ENCODE measurements at regions not wholly inside any gene's neighbourhood (a gene's known extent, or its start where the extent isn't known, plus 50 kb on each side); places are given as distances from the start of the nearest gene placed in this dataset.

DNA sequence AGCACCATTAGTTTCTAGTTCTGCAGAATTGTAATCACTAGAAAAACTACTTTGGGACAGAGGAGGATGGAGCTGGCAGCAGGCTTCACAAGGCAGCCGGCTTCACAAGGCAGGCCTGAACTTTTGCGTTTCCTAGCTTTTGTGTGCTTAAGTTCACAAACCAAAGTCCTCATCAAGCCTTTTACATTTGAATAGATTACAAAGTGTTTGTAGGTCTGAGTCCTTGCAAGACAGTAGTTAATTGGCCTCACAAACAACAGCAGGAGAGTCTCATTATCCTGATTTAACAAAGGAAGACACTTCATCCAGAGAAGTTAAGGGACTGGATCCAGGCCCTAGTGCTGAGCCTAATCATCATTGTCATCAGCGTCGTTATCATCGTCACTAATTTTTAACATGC, 147.8 kb upstream of the AUTS2 start:
- Mint-ChIP-seq H3K27me3 (peaks cover 0 to 4% of the 10 kb centered on the region in 2 donors), H3K9me3 (peaks cover 0 to 6% (median 0%) of the 10 kb centered on the region in 5 donors), H3K27ac (no peak overlapping the region), H3K36me3 (no peaks in the 10 kb centered on the region), H3K4me3 (no peak overlapping the region), H3K4me1 (no peaks in the 10 kb centered on the region)
- ChIA-PET POLR2A (no interaction called here), CTCF (no interaction called here)
- H3K36me3 ChIP-seq (ENCODE audit: insufficient read depth, low read length): no peaks in the 10 kb centered on the region
- H3K4me3 ChIP-seq (ENCODE audit: low read length): no peak overlapping the region
- H3K4me1 ChIP-seq (ENCODE audit: insufficient read depth, low read length): no peaks in the 10 kb centered on the region
- no peaks in the 10 kb centered on the region for H3K9me3 ChIP-seq (ENCODE audit: low read length)
- DNase-seq: no peak
- H3K27ac ChIP-seq (ENCODE audit: low read depth, low read length): no peak overlapping the region
- no peaks in the 10 kb centered on the region for H3K27me3 ChIP-seq (ENCODE audit: insufficient read depth, low read length, poor library complexity, severe bottlenecking)

DNA sequence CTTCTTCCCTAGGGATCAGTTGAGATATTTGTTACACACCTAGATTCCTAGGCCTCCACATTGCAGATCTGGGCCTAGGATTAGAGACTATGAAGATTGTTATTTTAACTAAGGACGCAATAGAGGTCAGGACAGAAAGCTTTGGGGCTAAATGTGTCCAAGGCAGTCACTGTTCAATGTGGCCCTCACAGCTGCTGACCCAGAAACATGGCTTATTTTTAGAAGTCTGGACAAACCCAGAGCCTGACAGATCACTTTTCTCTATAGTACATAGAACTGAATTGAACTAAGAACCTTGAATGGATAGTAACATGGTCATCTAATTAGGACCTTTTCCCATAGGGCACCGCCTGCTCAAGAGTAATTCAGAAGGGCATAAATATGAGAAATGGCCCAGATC, 146.6 kb upstream of the AUTS2 start:
- POLR2A ChIA-PET: no interaction called here
- Mint-ChIP-seq H3K27me3 (peaks cover 0 to 4% of the 10 kb centered on the region in 2 donors), H3K9me3 (peaks cover 0 to 4% (median 0%) of the 10 kb centered on the region in 5 donors)

GRCh38 chr7:69452797-69453196, 145.5 kb upstream of the AUTS2 start:
- Histone ChIP-seq H3K4me1 (ENCODE audit: insufficient read depth, low read length) (no peaks in the 10 kb centered on the region), H3K27ac (ENCODE audit: low read depth, low read length) (no peak overlapping the region), H3K9me3 (ENCODE audit: low read length) (no peaks in the 10 kb centered on the region), H3K27me3 (ENCODE audit: insufficient read depth, low read length, poor library complexity, severe bottlenecking) (no peaks in the 10 kb centered on the region), H3K36me3 (ENCODE audit: insufficient read depth, low read length) (no peaks in the 10 kb centered on the region), H3K4me3 (ENCODE audit: low read length) (no peak overlapping the region)
- no peak overlapping the region for H3K4me3 Mint-ChIP-seq
- peaks cover 0 to 4% of the 10 kb centered on the region in 2 donors for H3K27me3 Mint-ChIP-seq
- ChIA-PET CTCF (no interaction called here), POLR2A (no interaction called here)
- no peaks in the 10 kb centered on the region for H3K36me3 Mint-ChIP-seq
- no peak overlapping the region for H3K27ac Mint-ChIP-seq
- peaks cover 0 to 4% (median 0%) of the 10 kb centered on the region in 5 donors for H3K9me3 Mint-ChIP-seq
- no peaks in the 10 kb centered on the region for H3K4me1 Mint-ChIP-seq
- no peak for DNase-seq

More for the DNA sequence above, 146.6 kb upstream of the AUTS2 start:
- no peak overlapping the region for H3K4me3 Mint-ChIP-seq
- no peaks in the 10 kb centered on the region for H3K36me3 Mint-ChIP-seq
- no peak for DNase-seq
- H3K27me3 ChIP-seq (ENCODE audit: insufficient read depth, low read length, poor library complexity, severe bottlenecking): no peaks in the 10 kb centered on the region
- CTCF ChIA-PET: no interaction called here
- no peaks in the 10 kb centered on the region for H3K36me3 ChIP-seq (ENCODE audit: insufficient read depth, low read length)
- no peaks in the 10 kb centered on the region for H3K9me3 ChIP-seq (ENCODE audit: low read length)
- no peak overlapping the region for H3K4me3 ChIP-seq (ENCODE audit: low read length)
- H3K27ac Mint-ChIP-seq: no peak overlapping the region
- no peaks in the 10 kb centered on the region for H3K4me1 Mint-ChIP-seq
- no peaks in the 10 kb centered on the region for H3K4me1 ChIP-seq (ENCODE audit: insufficient read depth, low read length)
- H3K27ac ChIP-seq (ENCODE audit: low read depth, low read length): no peak overlapping the region

DNA sequence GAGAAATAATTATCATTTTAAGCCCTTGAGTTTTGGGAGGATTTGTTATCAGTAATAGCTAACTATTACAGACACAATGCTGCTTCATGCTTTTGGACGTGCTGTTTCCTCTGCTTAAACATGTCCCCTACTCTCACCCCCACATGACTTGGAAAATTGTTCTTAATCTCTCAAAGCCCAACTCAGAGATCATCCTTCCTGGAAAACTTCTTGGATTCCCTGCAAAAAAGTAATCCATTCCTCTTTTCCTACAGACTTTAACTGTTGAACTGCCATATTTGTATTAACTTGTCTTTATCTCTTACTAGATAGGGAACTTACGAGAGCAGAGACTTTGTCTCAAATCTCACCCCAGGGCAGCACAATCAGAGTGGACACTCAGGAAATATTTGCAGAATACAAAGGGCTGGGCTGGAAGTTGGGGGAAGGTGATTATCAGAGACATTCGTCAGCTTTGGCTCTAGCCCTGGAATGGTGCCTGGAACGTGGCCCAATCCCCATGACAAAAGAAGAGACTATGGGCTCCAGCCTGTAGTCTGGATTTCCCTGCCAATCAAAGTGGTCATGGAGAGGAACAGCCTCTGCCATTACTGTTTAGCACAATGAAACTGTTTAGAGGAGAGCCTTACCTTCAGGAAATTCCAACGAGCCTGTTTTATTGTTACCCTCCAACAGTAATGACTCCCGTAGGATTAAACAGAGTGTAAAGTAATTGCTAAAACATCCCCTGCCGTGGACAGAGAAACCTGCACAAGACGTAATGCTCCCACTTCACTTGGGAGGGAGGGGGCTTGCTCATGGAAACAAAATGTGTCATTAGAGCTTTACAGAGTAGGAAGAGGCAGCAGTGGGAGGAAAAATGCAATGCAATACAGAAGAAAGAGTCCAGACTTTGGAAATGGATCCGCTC, 140.4 kb upstream of the AUTS2 start:
- no peak for DNase-seq
- CTCF ChIA-PET: no interaction called here
- H3K36me3 Mint-ChIP-seq: no peaks in the 10 kb centered on the region
- peaks cover 0 to 1% (median 0%) of the 10 kb centered on the region in 5 donors for H3K9me3 Mint-ChIP-seq
- H3K27me3 Mint-ChIP-seq: peaks cover 0 to 2% of the 10 kb centered on the region in 2 donors
- Histone ChIP-seq H3K27me3 (ENCODE audit: insufficient read depth, low read length, poor library complexity, severe bottlenecking) (no peaks in the 10 kb centered on the region), H3K4me1 (ENCODE audit: insufficient read depth, low read length) (no peaks in the 10 kb centered on the region), H3K4me3 (ENCODE audit: low read length) (no peak overlapping the region), H3K9me3 (ENCODE audit: low read length) (no peaks in the 10 kb centered on the region), H3K27ac (ENCODE audit: low read depth, low read length) (no peak overlapping the region), H3K36me3 (ENCODE audit: insufficient read depth, low read length) (no peaks in the 10 kb centered on the region)
- no peak overlapping the region for H3K4me3 Mint-ChIP-seq
- H3K4me1 Mint-ChIP-seq: no peaks in the 10 kb centered on the region
- POLR2A ChIA-PET: no interaction called here
- no peak overlapping the region for H3K27ac Mint-ChIP-seq

GRCh38 chr7:69464035-69464434, 134.2 kb upstream of the AUTS2 start:
- Histone ChIP-seq H3K27me3 (ENCODE audit: insufficient read depth, low read length, poor library complexity, severe bottlenecking) (no peaks in the 10 kb centered on the region), H3K9me3 (ENCODE audit: low read length) (no peaks in the 10 kb centered on the region), H3K27ac (ENCODE audit: low read depth, low read length) (no peak overlapping the region), H3K36me3 (ENCODE audit: insufficient read depth, low read length) (no peaks in the 10 kb centered on the region), H3K4me1 (ENCODE audit: insufficient read depth, low read length) (no peaks in the 10 kb centered on the region), H3K4me3 (ENCODE audit: low read length) (no peak overlapping the region)
- DNase-seq: no peak
- no peaks in the 10 kb centered on the region for H3K36me3 Mint-ChIP-seq
- no peaks in the 10 kb centered on the region for H3K4me1 Mint-ChIP-seq
- no peak overlapping the region for H3K27ac Mint-ChIP-seq
- CTCF ChIA-PET: no interaction called here
- POLR2A ChIA-PET: no interaction called here
- H3K9me3 Mint-ChIP-seq: peaks cover 4 to 13% (median 11%) of the 10 kb centered on the region in 5 donors
- H3K4me3 Mint-ChIP-seq: no peak overlapping the region
- H3K27me3 Mint-ChIP-seq: peaks cover 0 to 4% of the 10 kb centered on the region in 2 donors

DNA sequence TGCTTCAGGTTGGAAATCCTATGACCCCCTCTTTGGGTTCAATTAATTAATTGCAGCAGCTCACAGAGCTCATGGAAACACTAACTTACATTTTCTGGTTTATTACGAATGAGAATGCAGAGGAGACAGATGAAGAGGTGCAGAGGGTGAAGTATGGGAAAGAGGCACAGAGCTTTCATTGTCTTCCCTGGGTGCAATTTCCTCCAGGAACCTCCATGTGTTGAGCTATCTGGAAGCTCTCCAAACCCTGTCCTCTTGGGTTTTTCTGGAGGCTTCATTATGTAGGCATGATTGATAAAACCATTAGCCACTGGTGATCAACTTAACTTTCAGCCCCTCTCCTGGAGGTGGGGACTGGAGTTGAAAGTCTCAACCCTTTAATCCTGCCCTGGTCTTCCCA, 133.0 kb upstream of the AUTS2 start:
- H3K36me3 ChIP-seq (ENCODE audit: insufficient read depth, low read length): no peaks in the 10 kb centered on the region
- ChIA-PET POLR2A (no interaction called here), CTCF (no interaction called here)
- no peak overlapping the region for H3K4me3 ChIP-seq (ENCODE audit: low read length)
- H3K27ac ChIP-seq (ENCODE audit: low read depth, low read length): no peak overlapping the region
- no peaks in the 10 kb centered on the region for H3K4me1 Mint-ChIP-seq
- peaks cover 4 to 13% (median 13%) of the 10 kb centered on the region in 5 donors for H3K9me3 Mint-ChIP-seq
- no peak for DNase-seq
- no peaks in the 10 kb centered on the region for H3K4me1 ChIP-seq (ENCODE audit: insufficient read depth, low read length)
- H3K27me3 Mint-ChIP-seq: peaks cover 0 to 4% of the 10 kb centered on the region in 2 donors
- no peaks in the 10 kb centered on the region for H3K9me3 ChIP-seq (ENCODE audit: low read length)
- H3K36me3 Mint-ChIP-seq: no peaks in the 10 kb centered on the region
- H3K27ac Mint-ChIP-seq: no peak overlapping the region
- no peaks in the 10 kb centered on the region for H3K27me3 ChIP-seq (ENCODE audit: insufficient read depth, low read length, poor library complexity, severe bottlenecking)
- no peak overlapping the region for H3K4me3 Mint-ChIP-seq

- Mint-ChIP-seq H3K27ac (no peak overlapping the region), H3K9me3 (peaks cover 4 to 13% (median 13%) of the 10 kb centered on the region in 5 donors), H3K4me1 (no peaks in the 10 kb centered on the region), H3K4me3 (no peak overlapping the region), H3K27me3 (peaks cover 0 to 4% of the 10 kb centered on the region in 2 donors), H3K36me3 (no peaks in the 10 kb centered on the region)
- Histone ChIP-seq H3K4me3 (ENCODE audit: low read length) (no peak overlapping the region), H3K27me3 (ENCODE audit: insufficient read depth, low read length, poor library complexity, severe bottlenecking) (no peaks in the 10 kb centered on the region), H3K9me3 (ENCODE audit: low read length) (no peaks in the 10 kb centered on the region), H3K36me3 (ENCODE audit: insufficient read depth, low read length) (no peaks in the 10 kb centered on the region), H3K27ac (ENCODE audit: low read depth, low read length) (no peak overlapping the region), H3K4me1 (ENCODE audit: insufficient read depth, low read length) (no peaks in the 10 kb centered on the region)
- no peak for DNase-seq
- ChIA-PET POLR2A (no interaction called here), CTCF (no interaction called here)
Observed at GRCh38 chr7:69467826-69468225, 130.4 kb upstream of the AUTS2 start.

DNA sequence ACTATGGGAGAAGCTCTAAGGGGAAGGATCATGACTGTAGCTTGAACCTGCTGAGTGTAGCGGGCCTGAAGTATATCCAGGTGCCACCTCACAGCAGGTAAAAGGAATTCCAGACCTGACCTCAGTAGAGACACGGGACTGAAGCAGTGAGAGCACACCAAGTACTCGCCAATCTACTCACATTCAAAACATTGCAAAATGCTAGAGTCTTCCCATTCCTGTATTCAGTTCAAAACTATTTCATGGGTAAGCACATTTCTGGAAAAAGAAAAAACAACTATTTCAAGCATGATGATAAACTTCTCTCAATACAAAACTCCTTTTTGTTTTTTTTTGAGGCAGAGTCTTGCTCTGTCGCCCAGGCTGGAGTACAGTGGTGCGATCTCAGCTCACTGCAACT, 121.9 kb upstream of the AUTS2 start:
- H3K27ac Mint-ChIP-seq: no peak overlapping the region

More for the DNA sequence above, 121.9 kb upstream of the AUTS2 start:
- Histone ChIP-seq H3K36me3 (ENCODE audit: insufficient read depth, low read length) (no peaks in the 10 kb centered on the region), H3K27ac (ENCODE audit: low read depth, low read length) (no peak overlapping the region), H3K27me3 (ENCODE audit: insufficient read depth, low read length, poor library complexity, severe bottlenecking) (no peaks in the 10 kb centered on the region), H3K4me1 (ENCODE audit: insufficient read depth, low read length) (no peaks in the 10 kb centered on the region), H3K4me3 (ENCODE audit: low read length) (no peak overlapping the region), H3K9me3 (ENCODE audit: low read length) (no peaks in the 10 kb centered on the region)
- ChIA-PET CTCF (no interaction called here), POLR2A (no interaction called here)
- no peaks in the 10 kb centered on the region for H3K4me1 Mint-ChIP-seq
- DNase-seq: no peak
- H3K27me3 Mint-ChIP-seq: peaks cover 2 to 3% of the 10 kb centered on the region in 2 donors
- no peak overlapping the region for H3K4me3 Mint-ChIP-seq
- H3K9me3 Mint-ChIP-seq: peaks cover 0 to 4% (median 0%) of the 10 kb centered on the region in 5 donors
- H3K36me3 Mint-ChIP-seq: no peaks in the 10 kb centered on the region
